GM15510 (cell line): ENCODE measurements at regions not wholly inside any gene's neighbourhood (a gene's known extent, or its start where the extent isn't known, plus 50 kb on each side); places are given as distances from the start of the nearest gene placed in this dataset.

Experiments used
- POLR2A ChIP-seq: IDR thresholded peaks from 3 replicates; pipeline ENCODE4 v1.6.1; 2011; ENCODE audit warnings: borderline replicate concordance; ENCODE audit not compliant: insufficient read length; ENCODE audit errors: extremely low read depth

DNA sequence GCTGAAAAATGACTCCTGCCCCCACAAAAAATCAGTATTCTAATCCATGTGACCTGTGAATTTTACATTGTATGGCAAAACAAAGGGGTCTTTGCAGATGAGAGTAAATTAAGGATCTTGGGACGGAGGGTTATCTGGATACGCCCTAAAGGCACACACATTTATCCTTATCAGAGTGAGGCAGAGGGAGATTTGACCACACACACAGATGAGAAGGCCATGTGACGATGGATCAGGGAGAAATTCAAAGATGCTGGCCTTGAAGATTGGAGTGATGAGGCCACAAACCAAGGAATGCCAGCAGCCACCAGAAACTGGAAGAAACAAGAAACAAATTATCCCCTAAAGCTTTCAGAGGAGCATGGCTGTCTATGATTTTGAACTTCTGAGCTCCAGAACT lies 288.5 kb downstream of the XXYLT1 start:
- no peak for TF ChIP-seq POLR2A

DNA sequence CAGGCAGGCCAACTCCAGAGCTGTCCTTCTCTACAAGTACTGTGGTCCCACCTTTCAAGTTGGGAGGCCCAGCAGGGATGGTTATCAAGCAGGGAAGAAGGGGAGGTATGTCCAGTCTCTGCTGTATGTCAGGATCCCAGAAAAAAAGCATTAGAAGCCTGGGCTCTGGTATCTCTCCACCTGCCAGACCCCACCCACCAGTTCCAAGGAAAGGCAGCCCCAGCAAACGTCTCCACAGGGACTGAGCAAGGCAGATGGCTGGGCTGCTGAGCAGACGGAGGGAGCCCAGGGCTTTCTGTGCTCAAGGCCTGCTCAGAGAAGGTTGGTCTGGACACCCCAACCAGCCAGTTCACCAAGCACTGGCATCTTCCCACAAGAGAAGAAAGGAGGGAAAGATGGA lies 287.8 kb downstream of the XXYLT1 start:
- TF ChIP-seq POLR2A, result no peak

DNA sequence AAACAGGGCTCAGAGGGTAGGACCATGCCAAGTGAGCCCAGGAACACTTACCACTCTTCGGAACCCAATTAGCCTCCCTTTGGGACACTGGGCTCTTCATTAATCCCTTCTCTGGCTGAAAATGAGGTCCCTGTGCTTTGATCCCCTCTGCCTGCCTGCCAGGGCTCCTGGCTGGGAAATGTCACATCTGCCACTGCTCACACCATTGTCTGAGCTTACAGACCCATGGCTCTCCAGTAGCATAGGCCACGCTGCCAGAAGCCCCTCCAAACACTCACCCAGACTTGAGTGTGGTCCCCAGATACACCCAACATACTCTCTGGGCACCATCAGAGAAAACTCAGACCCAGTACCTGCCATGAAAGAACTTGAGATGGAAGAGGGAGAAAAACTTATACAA lies 287.3 kb downstream of the XXYLT1 start:
- TF ChIP-seq POLR2A, result no peak

DNA sequence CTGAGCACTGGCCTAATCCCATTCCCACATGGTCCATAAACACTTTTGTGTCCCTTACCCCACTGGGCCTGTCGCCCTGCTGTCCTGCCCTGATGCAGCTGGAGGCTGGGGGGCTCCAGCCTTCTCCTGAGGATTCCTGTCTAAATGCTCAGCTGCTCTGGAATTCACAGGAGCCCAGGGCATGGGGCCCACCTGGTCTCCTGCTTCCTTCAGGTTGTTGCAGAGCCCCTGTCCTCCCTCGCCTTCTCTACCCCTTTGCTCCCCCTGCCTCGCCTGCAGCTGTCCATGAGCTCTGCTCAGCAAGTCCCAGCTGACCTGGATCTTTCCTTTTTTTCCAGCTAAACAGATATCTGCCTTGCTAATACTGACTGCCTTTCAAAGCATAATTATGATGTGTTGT lies 286.9 kb downstream of the XXYLT1 start:
- TF ChIP-seq POLR2A, result no peak

DNA sequence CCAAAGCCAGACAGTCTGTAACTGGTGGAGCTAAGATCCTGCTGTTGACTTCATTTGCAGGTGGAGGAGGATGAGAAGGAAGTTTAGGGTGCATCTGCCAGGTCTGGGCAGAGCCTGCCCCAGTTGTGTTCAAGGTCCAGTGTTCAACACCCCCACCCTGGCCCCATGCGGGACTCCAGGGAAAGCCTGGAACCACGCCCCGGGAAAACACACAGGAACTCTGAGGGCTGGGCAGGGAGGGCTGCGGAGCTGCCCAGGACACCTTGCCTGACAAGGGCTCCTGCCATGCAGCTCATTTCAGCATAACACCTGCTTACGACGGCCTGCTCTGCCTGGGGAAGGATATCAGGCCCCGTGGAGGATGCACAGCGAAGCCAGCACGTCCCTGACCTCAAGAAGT lies 286.3 kb downstream of the XXYLT1 start:
- TF ChIP-seq POLR2A, result no peak

DNA sequence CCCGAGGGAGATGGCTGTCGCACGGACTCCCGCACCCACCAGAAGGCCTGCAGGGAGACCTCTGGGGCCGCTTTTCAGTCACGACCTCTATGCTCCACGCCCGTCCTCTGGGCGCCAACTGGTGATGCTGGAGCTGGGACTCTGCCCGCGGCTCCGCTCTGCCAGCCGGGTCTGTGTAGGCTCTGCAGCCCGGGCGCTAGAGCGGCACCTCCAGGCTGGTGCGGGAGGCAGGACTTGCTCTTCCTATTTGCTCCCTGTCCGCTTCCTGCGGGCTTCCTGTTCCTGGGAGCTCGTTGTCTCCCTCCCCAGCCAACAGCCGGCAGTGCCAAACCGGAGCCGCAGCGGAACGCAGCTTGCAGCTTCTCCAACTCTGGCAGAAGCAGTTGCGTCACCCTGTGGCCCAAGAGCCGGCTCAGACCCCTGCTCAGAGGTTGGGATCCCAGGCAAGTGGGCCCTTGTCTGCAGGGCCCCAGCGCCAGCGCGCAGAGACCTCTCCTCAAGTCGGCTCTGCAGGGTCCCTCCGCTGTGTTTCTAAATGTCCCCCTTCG lies 285.9 kb downstream of the XXYLT1 start:
- no peak for TF ChIP-seq POLR2A

DNA sequence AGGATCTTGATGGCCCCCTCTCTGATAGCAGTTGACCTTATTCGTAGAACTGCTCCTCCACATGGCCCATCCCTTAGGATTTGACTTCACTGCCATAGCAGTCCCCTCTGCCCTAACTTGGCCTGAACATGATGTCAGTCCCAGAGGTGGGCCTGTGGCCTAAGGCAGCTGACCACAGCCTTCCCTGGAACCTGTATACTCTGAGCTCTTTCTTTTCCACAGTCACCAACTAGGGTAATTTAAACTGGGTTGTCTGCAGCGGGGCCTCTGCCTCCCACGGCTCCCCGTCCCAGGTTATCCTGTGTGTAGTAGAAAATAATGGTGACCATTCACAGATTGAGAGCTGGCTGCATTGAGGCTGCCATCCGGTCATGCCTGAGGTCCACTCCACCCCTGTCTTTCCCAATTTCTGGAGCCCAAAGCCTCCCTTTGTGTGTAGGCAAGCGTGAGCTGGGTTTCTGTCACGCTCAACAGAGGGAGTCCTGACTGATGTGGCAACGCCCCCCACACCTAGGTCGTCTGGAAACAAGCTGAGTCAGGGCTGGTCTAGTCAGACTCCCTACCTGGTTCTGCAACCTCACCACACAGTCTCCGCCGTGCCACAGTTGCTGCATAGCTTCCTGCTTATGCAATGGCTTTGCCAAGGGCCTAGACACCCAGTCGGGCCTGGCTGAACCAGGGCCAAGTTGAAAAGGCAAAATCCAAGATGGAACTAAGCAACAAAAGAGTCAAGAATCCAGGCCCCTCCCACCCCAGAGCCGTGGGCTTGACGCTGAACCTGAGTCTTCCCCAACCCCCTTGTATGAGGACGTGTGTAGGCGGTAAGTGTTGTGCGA lies 284.5 kb downstream of the XXYLT1 start:
- TF ChIP-seq POLR2A, result no peak

DNA sequence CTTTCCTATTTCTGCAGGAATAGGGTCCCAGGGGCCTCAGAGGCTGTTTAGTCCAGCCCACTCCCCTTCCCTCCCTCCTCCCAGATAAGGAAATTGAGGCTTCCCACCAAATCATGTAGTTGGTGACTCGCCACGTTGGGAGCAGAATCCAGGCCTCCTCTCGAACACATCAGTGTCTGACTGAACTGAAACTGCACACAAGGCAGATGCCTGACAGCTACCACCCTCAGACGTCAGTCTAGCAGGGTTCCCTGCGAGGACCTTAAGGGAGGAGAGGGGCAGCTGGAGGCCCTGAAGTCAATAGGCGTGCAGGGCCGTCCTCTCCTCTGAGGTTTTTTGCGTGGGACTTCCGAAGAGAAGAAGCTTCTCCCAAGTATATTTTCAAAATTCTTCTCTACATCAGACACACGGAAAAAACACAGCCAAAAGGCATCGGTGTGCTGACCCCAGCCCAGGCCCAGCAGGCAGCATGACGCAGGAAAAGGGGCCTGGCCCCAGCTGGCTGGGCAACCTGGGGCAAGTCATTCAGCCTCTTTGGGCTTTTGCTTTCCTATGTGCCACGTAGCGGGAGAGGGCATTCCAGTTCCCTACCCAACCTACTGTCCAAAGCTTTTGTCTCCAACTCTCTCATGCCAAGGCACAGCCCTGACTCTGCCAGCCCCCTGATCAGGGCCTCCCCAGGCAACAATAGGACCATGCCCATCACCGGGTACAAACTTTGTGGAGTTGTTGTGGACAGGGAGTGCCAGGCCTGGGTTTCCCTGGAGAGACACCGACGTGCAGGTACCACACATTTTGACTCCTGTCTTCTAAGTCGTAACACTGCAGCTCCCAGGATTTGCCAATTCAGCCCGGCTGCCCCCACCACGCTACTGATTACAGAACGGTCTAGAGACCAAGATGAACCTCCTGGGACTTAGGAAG lies 283.1 kb downstream of the XXYLT1 start:
- no peak for TF ChIP-seq POLR2A

DNA sequence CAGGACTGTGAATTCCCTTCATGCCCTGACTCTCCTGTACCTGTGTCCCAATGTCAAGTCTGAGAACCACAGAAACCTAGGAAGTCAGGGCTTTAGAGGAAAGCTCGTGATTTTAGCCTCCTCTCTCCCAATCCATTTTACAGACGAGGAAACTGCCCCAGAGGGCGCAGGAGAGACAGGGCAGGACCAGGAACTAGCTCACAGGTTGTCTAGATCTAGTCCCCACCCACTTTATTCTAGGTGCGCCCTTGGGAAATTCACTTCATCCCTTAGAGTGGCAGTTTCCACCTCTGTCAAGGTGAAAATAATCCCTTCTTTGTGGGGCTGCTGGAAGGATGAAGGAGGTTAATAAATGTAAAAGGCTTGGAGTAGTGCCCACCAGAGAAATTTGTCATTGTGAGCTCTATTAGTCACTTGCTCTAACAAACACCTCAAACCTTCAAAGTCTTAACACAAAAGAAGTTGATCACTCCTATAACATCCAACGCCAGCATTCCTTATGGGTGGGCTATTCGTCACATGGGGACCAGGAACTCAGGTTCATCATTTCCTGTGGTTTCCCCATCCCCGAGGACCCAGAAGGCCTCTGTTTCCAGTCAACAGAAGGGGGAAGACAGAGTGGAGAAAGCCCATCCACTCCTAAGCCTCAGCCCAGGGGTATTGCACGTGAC lies 282.3 kb downstream of the XXYLT1 start:
- TF ChIP-seq POLR2A, result no peak

DNA sequence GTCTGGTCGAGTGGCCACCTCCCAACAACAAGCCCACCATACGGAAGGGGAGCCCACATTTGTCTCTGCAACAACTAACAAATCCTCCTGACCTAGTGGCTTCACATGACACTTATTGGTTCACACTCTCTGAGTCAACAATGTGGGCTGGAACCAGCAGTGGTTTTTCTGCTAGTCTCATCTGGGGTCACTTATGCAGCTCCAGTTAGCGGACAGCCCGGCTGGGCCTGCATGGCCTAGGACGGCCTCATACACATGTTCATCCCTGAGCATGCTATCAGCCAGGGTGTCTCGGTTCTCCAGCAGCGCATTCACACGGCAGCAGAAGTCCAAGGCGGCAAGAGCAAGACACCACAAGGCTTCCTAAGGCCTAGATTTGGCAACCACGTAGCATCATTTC lies 281.7 kb downstream of the XXYLT1 start:
- no peak for TF ChIP-seq POLR2A

DNA sequence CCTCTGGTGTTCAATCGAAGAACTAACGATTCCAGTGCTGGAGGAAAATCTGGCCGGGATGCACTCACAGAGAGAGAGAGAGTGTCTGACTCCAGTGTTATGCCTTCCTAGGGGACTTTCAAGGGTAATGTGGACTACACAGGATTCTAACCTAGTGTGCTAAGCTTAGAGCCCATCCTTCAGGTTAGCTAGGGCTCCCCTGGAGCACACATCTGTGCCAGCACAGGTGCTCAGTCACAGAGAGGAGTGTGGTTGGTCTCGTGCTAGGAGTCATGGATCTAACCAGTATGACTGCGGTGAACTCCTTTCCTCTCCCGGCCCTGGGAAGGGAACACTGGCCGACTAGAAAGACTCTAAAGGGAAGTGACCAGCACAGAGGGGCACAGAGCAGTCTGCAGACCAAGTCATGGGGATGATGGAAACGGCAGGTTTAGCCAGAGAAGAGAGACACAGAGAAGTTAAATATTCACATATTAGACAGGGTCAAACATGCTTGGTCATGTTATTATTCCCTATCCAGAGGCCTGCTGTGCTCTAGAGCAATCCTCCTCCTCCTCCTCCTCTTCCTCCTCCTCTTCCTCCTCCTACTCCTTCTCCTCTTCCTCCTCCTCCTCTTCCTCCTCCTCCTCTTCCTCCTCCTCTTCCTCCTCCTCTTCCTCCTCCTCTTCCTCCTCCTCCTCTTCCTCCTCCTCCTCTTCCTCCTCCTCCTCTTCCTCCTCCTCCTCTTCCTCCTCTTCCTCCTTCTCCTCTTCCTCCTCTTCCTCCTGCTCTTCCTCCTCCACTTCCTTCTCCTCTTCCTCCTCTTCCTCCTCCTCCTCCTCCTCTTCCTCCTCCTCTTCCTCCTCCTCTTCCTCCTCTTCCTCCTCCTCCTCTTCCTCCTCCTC lies 280.3 kb downstream of the XXYLT1 start:
- TF ChIP-seq POLR2A, result no peak

DNA sequence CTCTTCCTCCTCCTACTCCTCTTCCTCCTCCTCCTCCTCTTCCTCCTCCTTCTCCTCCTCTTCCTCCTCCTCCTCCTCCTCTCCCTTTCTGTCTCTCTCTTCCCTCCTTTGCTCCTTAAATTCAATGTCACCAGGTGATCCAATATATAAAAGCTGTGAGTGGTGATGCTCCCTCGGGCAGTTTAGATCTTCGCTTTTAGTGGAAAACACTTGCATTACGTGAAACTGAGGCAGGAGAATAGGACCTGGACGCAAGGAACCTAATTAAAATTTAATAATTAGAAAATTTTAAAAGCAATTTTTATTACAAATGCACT lies 279.7 kb downstream of the XXYLT1 start:
- TF ChIP-seq POLR2A, result no peak

DNA sequence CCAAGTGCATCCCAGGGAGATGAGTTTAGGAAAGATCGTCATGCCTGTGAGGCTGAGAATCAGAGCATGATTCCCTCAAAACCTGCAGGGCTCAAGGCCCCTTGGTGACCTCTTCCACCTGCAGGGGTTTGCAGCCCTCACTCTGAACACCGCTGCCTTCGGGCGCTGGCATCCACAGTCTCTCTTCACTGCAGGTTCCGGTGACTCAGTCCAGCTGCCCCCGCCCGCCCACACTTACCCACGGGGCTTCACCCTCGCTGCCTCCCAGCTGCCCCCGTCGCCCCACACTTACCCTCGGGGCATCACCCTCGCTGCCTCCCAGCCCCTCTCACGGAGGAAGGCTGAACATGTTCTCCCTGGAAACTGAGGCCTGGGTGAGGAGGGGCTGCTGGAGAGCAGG lies 277.1 kb downstream of the XXYLT1 start:
- TF ChIP-seq POLR2A, result no peak

DNA sequence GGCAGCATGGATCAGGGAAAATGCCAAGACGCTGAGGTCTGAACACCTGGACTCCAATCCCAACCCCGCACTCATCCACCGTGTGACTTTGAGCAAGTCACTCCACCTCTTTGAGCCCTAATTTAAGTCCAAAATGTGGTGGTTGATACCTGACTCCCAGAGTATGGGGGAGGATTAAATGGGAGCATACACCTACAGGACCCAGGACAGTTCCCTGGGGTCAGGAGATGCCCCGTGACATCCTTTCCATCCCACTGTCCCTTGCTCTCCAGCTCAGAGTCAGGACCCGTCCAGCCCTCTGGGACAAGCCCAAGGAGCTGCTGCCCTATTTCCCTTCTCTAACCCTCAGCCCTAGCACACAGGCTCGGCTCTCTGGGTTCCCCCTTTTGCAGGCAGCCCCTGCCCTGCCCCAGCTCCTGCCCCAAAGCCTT lies 276.4 kb downstream of the XXYLT1 start:
- no peak for TF ChIP-seq POLR2A
